Activated CD4-positive, alpha-beta memory T cell treated with anti-CD3 and anti-CD28 coated beads, Interleukin-2, amount 10 ng/mL, durations not matched to agents 7 days and 5 days (primary cell): ENCODE measurements at regions not wholly inside any gene's neighbourhood (a gene's known extent, or its start where the extent isn't known, plus 50 kb on each side); places are given as distances from the start of the nearest gene placed in this dataset.
"Not testable (repeated sequence)": the region's sequence is repeated elsewhere in the genome, so short reads cannot be mapped to it uniquely, and the experiment has no call there.

Experiments used
- CTCF ChIA-PET: fragments of 350-600 bp; sonication (Branson Sonifier 250); formaldehyde crosslinking; loops from one replicate; lab custom pipeline; 2021; ENCODE audit warnings: antibody characterized with exemption, inconsistent platforms; lab: Charles Lee
- POLR2A ChIA-PET: fragments of 350-600 bp; sonication (Branson Sonifier 250); formaldehyde crosslinking; loops from one replicate; lab custom pipeline; 2021; ENCODE audit warnings: antibody characterized with exemption; lab: Charles Lee
- DNase-seq: peaks from one replicate; pipeline ENCODE4 v3.0.0-alpha.2; 2020
- H3K27ac Mint-ChIP-seq: one replicate; pipeline ENCODE4 v1.8.0; 2021; ENCODE audit warnings: mild to moderate bottlenecking, mixed read lengths
- H3K27me3 Mint-ChIP-seq: one replicate; pipeline ENCODE4 v1.8.0; 2021; ENCODE audit warnings: mixed read lengths
- H3K36me3 Mint-ChIP-seq: one replicate; pipeline ENCODE4 v1.8.0; 2021; ENCODE audit warnings: low read depth, mixed read lengths
- H3K4me1 Mint-ChIP-seq: one replicate; pipeline ENCODE4 v1.8.0; 2021; ENCODE audit warnings: mixed read lengths
- H3K4me3 Mint-ChIP-seq: one replicate; pipeline ENCODE4 v1.8.0; 2021; ENCODE audit warnings: mild to moderate bottlenecking, mixed read lengths
- H3K9me3 Mint-ChIP-seq: one replicate; pipeline ENCODE4 v1.8.0; 2021; ENCODE audit warnings: mixed read lengths

GRCh38 chr9:42300124-42300523 is 116.7 kb downstream of the SPATA31A6 start:
- H3K27me3 Mint-ChIP-seq, H3K9me3 Mint-ChIP-seq, H3K36me3 Mint-ChIP-seq, H3K4me1 Mint-ChIP-seq, H3K27ac Mint-ChIP-seq, DNase-seq, POLR2A ChIA-PET, H3K4me3 Mint-ChIP-seq, CTCF ChIA-PET: not testable (repeated sequence)

- H3K4me3 Mint-ChIP-seq, CTCF ChIA-PET, H3K36me3 Mint-ChIP-seq, H3K9me3 Mint-ChIP-seq, H3K27me3 Mint-ChIP-seq, H3K27ac Mint-ChIP-seq, POLR2A ChIA-PET, DNase-seq, H3K4me1 Mint-ChIP-seq: not testable (repeated sequence)
Observed at GRCh38 chr9:42306625-42307024, 123.2 kb downstream of the SPATA31A6 start.

GRCh38 chr9:42307449-42307848 is 124.0 kb downstream of the SPATA31A6 start:
- H3K27me3 Mint-ChIP-seq, H3K36me3 Mint-ChIP-seq, H3K4me3 Mint-ChIP-seq, H3K4me1 Mint-ChIP-seq, POLR2A ChIA-PET, CTCF ChIA-PET, H3K27ac Mint-ChIP-seq, H3K9me3 Mint-ChIP-seq, DNase-seq: not testable (repeated sequence)

GRCh38 chr9:42310972-42311371 is 127.5 kb downstream of the SPATA31A6 start:
- H3K36me3 Mint-ChIP-seq, POLR2A ChIA-PET, CTCF ChIA-PET, H3K4me3 Mint-ChIP-seq, H3K9me3 Mint-ChIP-seq, H3K27me3 Mint-ChIP-seq, H3K27ac Mint-ChIP-seq, DNase-seq, H3K4me1 Mint-ChIP-seq: not testable (repeated sequence)

GRCh38 chr9:42316026-42316425 is 132.6 kb downstream of the SPATA31A6 start:
- H3K27me3 Mint-ChIP-seq, DNase-seq, H3K36me3 Mint-ChIP-seq, CTCF ChIA-PET, H3K4me1 Mint-ChIP-seq, H3K4me3 Mint-ChIP-seq, H3K27ac Mint-ChIP-seq, POLR2A ChIA-PET, H3K9me3 Mint-ChIP-seq: not testable (repeated sequence)

GRCh38 chr9:42317677-42318076 is 134.2 kb downstream of the SPATA31A6 start:
- POLR2A ChIA-PET, H3K27ac Mint-ChIP-seq, CTCF ChIA-PET, H3K4me1 Mint-ChIP-seq, H3K36me3 Mint-ChIP-seq, H3K4me3 Mint-ChIP-seq, DNase-seq, H3K27me3 Mint-ChIP-seq, H3K9me3 Mint-ChIP-seq: not testable (repeated sequence)

GRCh38 chr9:42323084-42323809 is 139.8 kb downstream of the SPATA31A6 start:
- H3K27ac Mint-ChIP-seq, H3K4me1 Mint-ChIP-seq, H3K9me3 Mint-ChIP-seq, DNase-seq, CTCF ChIA-PET, H3K4me3 Mint-ChIP-seq, H3K36me3 Mint-ChIP-seq, H3K27me3 Mint-ChIP-seq, POLR2A ChIA-PET: not testable (repeated sequence)

GRCh38 chr9:42325142-42325541 is 141.7 kb downstream of the SPATA31A6 start:
- POLR2A ChIA-PET, H3K4me3 Mint-ChIP-seq, H3K36me3 Mint-ChIP-seq, H3K4me1 Mint-ChIP-seq, DNase-seq, H3K27ac Mint-ChIP-seq, H3K27me3 Mint-ChIP-seq, H3K9me3 Mint-ChIP-seq, CTCF ChIA-PET: not testable (repeated sequence)

- not testable (repeated sequence) for DNase-seq
Observed at GRCh38 chr9:42325561-42325960, 142.1 kb downstream of the SPATA31A6 start.

GRCh38 chr9:42326482-42326881 is 143.0 kb downstream of the SPATA31A6 start:
- H3K27ac Mint-ChIP-seq, H3K27me3 Mint-ChIP-seq, H3K9me3 Mint-ChIP-seq, H3K4me3 Mint-ChIP-seq, DNase-seq, POLR2A ChIA-PET, CTCF ChIA-PET, H3K4me1 Mint-ChIP-seq, H3K36me3 Mint-ChIP-seq: not testable (repeated sequence)

More at GRCh38 chr9:42325561-42325960, 142.1 kb downstream of the SPATA31A6 start:
- H3K36me3 Mint-ChIP-seq, H3K4me3 Mint-ChIP-seq, H3K27ac Mint-ChIP-seq, CTCF ChIA-PET, H3K27me3 Mint-ChIP-seq, H3K9me3 Mint-ChIP-seq, POLR2A ChIA-PET, H3K4me1 Mint-ChIP-seq: not testable (repeated sequence)

- H3K27me3 Mint-ChIP-seq, H3K9me3 Mint-ChIP-seq, POLR2A ChIA-PET, H3K27ac Mint-ChIP-seq, DNase-seq, H3K36me3 Mint-ChIP-seq, H3K4me3 Mint-ChIP-seq, H3K4me1 Mint-ChIP-seq, CTCF ChIA-PET: not testable (repeated sequence)
Observed at GRCh38 chr9:42335342-42335741, 151.9 kb downstream of the SPATA31A6 start.

GRCh38 chr9:42335984-42336657 is 152.7 kb downstream of the SPATA31A6 start:
- DNase-seq, H3K9me3 Mint-ChIP-seq, H3K4me3 Mint-ChIP-seq, CTCF ChIA-PET, POLR2A ChIA-PET, H3K4me1 Mint-ChIP-seq, H3K27ac Mint-ChIP-seq, H3K36me3 Mint-ChIP-seq, H3K27me3 Mint-ChIP-seq: not testable (repeated sequence)

- H3K9me3 Mint-ChIP-seq, POLR2A ChIA-PET, H3K27ac Mint-ChIP-seq, DNase-seq, H3K27me3 Mint-ChIP-seq, CTCF ChIA-PET, H3K36me3 Mint-ChIP-seq, H3K4me3 Mint-ChIP-seq, H3K4me1 Mint-ChIP-seq: not testable (repeated sequence)
Observed at GRCh38 chr9:42338275-42338674, 154.8 kb downstream of the SPATA31A6 start.
